ENCODE measurements at regions not wholly inside any gene's neighbourhood (a gene's known extent, or its start where the extent isn't known, plus 50 kb on each side); places are given as distances from the start of the nearest gene placed in this dataset.
"Not testable (repeated sequence)": the region's sequence is repeated elsewhere in the genome, so short reads cannot be mapped to it uniquely, and the experiment has no call there.

DNA sequence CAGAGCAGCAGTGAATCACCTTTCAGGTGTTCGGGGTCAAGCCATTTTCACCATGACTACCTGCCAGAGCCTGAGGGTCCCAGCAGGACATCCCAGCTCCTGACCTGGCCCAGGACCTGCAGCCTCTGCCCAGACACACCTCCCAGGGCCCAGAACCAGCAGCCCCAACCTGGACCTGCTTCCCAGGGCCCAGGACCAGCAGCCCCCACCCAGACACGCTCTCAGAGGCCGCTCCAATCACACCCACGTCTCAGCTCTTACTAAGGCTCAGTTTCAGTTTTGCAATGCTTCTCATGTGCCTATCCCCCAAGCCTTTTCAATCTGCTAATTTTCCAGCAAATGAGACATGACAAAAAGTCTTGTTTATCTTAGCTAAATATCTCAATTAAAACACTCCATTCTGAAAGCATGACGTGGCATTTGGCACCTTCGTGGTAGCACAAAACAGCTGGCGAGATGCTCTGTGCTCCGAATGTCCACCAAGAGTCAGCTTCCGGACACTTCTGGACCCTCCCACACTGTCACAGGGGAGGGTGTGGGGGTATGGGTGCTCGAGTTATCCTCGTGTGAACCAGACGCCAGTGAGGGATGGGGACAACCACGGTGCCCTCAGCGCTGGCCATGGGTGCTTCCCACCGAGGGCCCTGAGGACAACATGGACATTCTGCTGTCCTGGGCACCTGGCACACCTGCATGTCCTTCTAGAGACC, 253.2 kb downstream of the DLL1 start:
- POLR2A ChIA-PET = no interaction called here
- WGBS (ENCODE audit: insufficient coverage) = 96% methylated on average over 12 of the region's 15 CpGs
- no peak overlapping the region for H3K4me3 ChIP-seq (ENCODE audit: control insufficient read depth in 1 of 7, extremely low read depth in 1 of 7, insufficient read depth in 4 of 7, low read depth in 2 of 7, low read length in 6 of 7)

DNA sequence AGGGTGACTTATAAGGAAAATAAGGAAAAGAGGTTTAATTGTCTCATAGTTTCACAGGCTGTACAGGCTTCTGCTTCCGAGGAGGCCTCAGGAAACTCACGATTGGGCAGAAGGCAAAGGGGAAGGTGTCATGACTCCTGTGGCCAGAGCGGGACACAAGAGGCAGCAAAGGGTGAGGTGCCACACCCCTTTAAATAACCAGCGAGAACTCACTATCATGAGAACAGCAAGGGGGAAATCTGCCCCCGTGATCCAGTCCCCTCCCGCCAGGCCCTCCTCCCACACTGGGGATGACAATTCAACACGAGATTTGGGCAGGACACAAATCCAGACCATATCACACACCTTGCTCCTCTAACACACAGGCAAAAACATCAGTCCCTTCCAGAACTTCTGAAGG, 254.0 kb downstream of the DLL1 start:
- H3K4me3 ChIP-seq (ENCODE audit: control insufficient read depth in 1 of 7, extremely low read depth in 1 of 7, insufficient read depth in 4 of 7, low read depth in 2 of 7, low read length in 6 of 7) = no peak overlapping the region
- no peak overlapping the region for H3K27ac ChIP-seq (ENCODE audit: insufficient read depth in 1 of 2, low read depth in 1 of 2, low read length in 2 of 2, poor library complexity in 1 of 2, severe bottlenecking in 2 of 2)
- no peak for DNase-seq
- no peaks in the 10 kb centered on the region for H3K4me1 ChIP-seq (ENCODE audit: control extremely low read depth in 1 of 4, control insufficient read depth in 4 of 4, insufficient read depth in 4 of 4, low read length in 3 of 4)
- WGBS (ENCODE audit: insufficient coverage) = 75% methylated on average over 5 of the region's 7 CpGs
- ChIA-PET CTCF (interaction anchor here (1.1 to 1.4 kb wide), 2 partner anchors 17 to 20 kb away, joined by 3 to 4 read pairs; no protein-coding TSS in a partner anchor), POLR2A (no interaction called here)
- H3K36me3 ChIP-seq (ENCODE audit: control insufficient read depth in 4 of 4, insufficient read depth in 4 of 4, low read length in 3 of 4) = no peaks in the 10 kb centered on the region
- peaks cover 0 to 10% (median 5%) of the 10 kb centered on the region in 5 experiments for H3K9me3 ChIP-seq (ENCODE audit: control extremely low read depth in 1 of 5, control insufficient read depth in 4 of 5, insufficient read depth in 2 of 5, low read depth in 1 of 5, low read length in 4 of 5)
- peaks cover 0 to under 1% (median 0%) of the 10 kb centered on the region in 5 experiments for H3K27me3 ChIP-seq (replicated peaks in 2 of 5; ENCODE audit: control insufficient read depth in 4 of 5, insufficient read depth in 5 of 5, low read length in 4 of 5)

More for the DNA sequence above, 253.2 kb downstream of the DLL1 start:
- peaks cover 0 to 10% (median 7%) of the 10 kb centered on the region in 5 experiments for H3K9me3 ChIP-seq (ENCODE audit: control extremely low read depth in 1 of 5, control insufficient read depth in 4 of 5, insufficient read depth in 2 of 5, low read depth in 1 of 5, low read length in 4 of 5)
- H3K36me3 ChIP-seq (ENCODE audit: control insufficient read depth in 4 of 4, insufficient read depth in 4 of 4, low read length in 3 of 4) = no peaks in the 10 kb centered on the region
- CTCF ChIA-PET = interaction anchor here (0.9 to 1.1 kb wide), 2 partner anchors 11 to 21 kb away, joined by 3 read pairs; no protein-coding TSS in a partner anchor
- no peak for DNase-seq
- no peaks in the 10 kb centered on the region for H3K4me1 ChIP-seq (ENCODE audit: control extremely low read depth in 1 of 4, control insufficient read depth in 4 of 4, insufficient read depth in 4 of 4, low read length in 3 of 4)
- no peak overlapping the region for H3K27ac ChIP-seq (ENCODE audit: insufficient read depth in 1 of 2, low read depth in 1 of 2, low read length in 2 of 2, poor library complexity in 1 of 2, severe bottlenecking in 2 of 2)
- peaks cover 0 to 2% (median 0%) of the 10 kb centered on the region in 5 experiments for H3K27me3 ChIP-seq (replicated peaks in 2 of 5; ENCODE audit: control insufficient read depth in 4 of 5, insufficient read depth in 5 of 5, low read length in 4 of 5)

DNA sequence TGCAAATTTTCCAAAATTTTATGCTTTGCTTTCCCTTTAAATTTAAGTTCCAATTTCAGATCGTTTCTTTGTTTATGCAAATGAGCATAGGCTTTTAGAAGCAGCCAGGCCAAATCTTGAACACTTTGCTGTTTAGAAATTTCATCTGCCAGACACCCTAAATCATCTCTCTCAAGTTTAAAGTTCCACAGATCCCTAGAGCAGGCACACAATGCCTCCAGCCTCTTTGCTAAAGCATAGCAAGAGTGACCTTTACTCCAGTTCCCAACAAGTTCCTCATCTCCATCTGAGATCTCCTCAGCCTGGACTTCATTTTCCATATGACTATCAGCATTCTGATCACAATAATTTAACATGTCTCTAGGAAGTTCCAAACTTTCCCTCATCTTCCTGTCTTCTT, 254.5 kb downstream of the DLL1 start:
- DNase-seq; H3K36me3 ChIP-seq (ENCODE audit: control insufficient read depth in 4 of 4, insufficient read depth in 4 of 4, low read length in 3 of 4); H3K9me3 ChIP-seq (ENCODE audit: control extremely low read depth in 1 of 5, control insufficient read depth in 4 of 5, insufficient read depth in 2 of 5, low read depth in 1 of 5, low read length in 4 of 5); POLR2A ChIA-PET; H3K4me3 ChIP-seq (ENCODE audit: control insufficient read depth in 1 of 7, extremely low read depth in 1 of 7, insufficient read depth in 4 of 7, low read depth in 2 of 7, low read length in 6 of 7); H3K4me1 ChIP-seq (ENCODE audit: control extremely low read depth in 1 of 4, control insufficient read depth in 4 of 4, insufficient read depth in 4 of 4, low read length in 3 of 4); H3K27ac ChIP-seq (ENCODE audit: insufficient read depth in 1 of 2, low read depth in 1 of 2, low read length in 2 of 2, poor library complexity in 1 of 2, severe bottlenecking in 2 of 2); H3K27me3 ChIP-seq (replicated peaks in 2 of 5; ENCODE audit: control insufficient read depth in 4 of 5, insufficient read depth in 5 of 5, low read length in 4 of 5): not testable (repeated sequence)
- CTCF ChIA-PET = interaction anchor here (1.4 kb wide), 1 partner anchor 16 kb away, joined by 4 read pairs; no protein-coding TSS in a partner anchor
- WGBS (ENCODE audit: insufficient coverage) = 91% methylated on average over 1 of the region's 1 CpG

DNA sequence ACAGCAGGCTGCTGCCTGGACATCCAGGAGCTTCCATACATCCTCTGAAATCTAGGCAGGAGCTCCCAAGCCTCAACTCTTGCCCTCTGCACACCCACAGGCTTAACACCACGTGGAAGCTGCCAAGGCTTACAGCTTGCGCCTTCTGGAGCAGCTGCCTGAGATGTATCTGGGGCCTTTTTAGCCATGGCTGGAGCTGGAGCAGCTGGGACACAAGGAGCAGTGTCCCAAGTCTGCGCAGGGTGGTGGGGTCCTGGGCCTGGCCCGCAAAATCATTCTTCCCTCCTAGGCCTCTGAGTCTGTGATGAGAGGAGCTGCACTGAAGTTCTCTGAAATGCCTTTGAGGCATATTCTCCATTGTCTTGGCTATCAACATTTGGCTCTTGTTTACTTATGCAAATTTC, 255.0 kb downstream of the DLL1 start:
- CTCF ChIA-PET = interaction anchor here (1.4 kb wide), 1 partner anchor 16 kb away, joined by 4 read pairs; no protein-coding TSS in a partner anchor
- POLR2A ChIA-PET = no interaction called here

DNA sequence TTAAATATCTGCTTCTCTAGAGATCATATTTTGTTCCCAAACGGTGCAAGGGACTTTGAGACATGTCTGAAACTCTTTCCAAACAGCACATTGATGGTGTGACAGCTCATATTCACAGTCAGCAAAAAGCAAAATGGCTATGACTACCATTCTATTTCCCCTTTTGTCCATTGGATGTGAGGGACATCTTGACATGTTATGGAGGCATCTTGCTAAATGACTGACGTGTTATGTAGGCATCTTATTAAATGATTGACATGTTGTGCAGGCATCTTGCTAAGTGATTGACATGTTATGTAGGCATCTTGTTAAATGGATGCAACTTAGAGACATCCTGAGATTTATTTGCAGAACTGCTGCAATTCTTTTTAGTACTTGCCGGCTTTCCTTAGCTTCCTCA, 255.8 kb downstream of the DLL1 start:
- DNase-seq = no peak
- Histone ChIP-seq H3K9me3 (ENCODE audit: control extremely low read depth in 1 of 5, control insufficient read depth in 4 of 5, insufficient read depth in 2 of 5, low read depth in 1 of 5, low read length in 4 of 5) (peaks cover 0 to 10% (median 4%) of the 10 kb centered on the region in 5 experiments), H3K36me3 (ENCODE audit: control insufficient read depth in 4 of 4, insufficient read depth in 4 of 4, low read length in 3 of 4) (no peaks in the 10 kb centered on the region), H3K4me3 (ENCODE audit: control insufficient read depth in 1 of 7, extremely low read depth in 1 of 7, insufficient read depth in 4 of 7, low read depth in 2 of 7, low read length in 6 of 7) (no peak overlapping the region), H3K27ac (ENCODE audit: insufficient read depth in 1 of 2, low read depth in 1 of 2, low read length in 2 of 2, poor library complexity in 1 of 2, severe bottlenecking in 2 of 2) (no peak overlapping the region), H3K4me1 (ENCODE audit: control extremely low read depth in 1 of 4, control insufficient read depth in 4 of 4, insufficient read depth in 4 of 4, low read length in 3 of 4) (no peaks in the 10 kb centered on the region), H3K27me3 (replicated peaks in 2 of 5; ENCODE audit: control insufficient read depth in 4 of 5, insufficient read depth in 5 of 5, low read length in 4 of 5) (no peaks in the 10 kb centered on the region)
- WGBS (ENCODE audit: insufficient coverage) = 100% methylated on average over 1 of the region's 3 CpGs
- CTCF ChIA-PET = no interaction called here
- POLR2A ChIA-PET = no interaction called here

More for the DNA sequence above, 255.0 kb downstream of the DLL1 start:
- Histone ChIP-seq H3K4me3 (ENCODE audit: control insufficient read depth in 1 of 7, extremely low read depth in 1 of 7, insufficient read depth in 4 of 7, low read depth in 2 of 7, low read length in 6 of 7) (no peak overlapping the region), H3K36me3 (ENCODE audit: control insufficient read depth in 4 of 4, insufficient read depth in 4 of 4, low read length in 3 of 4) (no peaks in the 10 kb centered on the region), H3K27ac (ENCODE audit: insufficient read depth in 1 of 2, low read depth in 1 of 2, low read length in 2 of 2, poor library complexity in 1 of 2, severe bottlenecking in 2 of 2) (no peak overlapping the region), H3K9me3 (ENCODE audit: control extremely low read depth in 1 of 5, control insufficient read depth in 4 of 5, insufficient read depth in 2 of 5, low read depth in 1 of 5, low read length in 4 of 5) (peaks cover 0 to 10% (median 4%) of the 10 kb centered on the region in 5 experiments), H3K4me1 (ENCODE audit: control extremely low read depth in 1 of 4, control insufficient read depth in 4 of 4, insufficient read depth in 4 of 4, low read length in 3 of 4) (no peaks in the 10 kb centered on the region), H3K27me3 (replicated peaks in 2 of 5; ENCODE audit: control insufficient read depth in 4 of 5, insufficient read depth in 5 of 5, low read length in 4 of 5) (no peaks in the 10 kb centered on the region)
- 92% methylated on average over 4 of the region's 4 CpGs for WGBS (ENCODE audit: insufficient coverage)
- DNase-seq = no peak

DNA sequence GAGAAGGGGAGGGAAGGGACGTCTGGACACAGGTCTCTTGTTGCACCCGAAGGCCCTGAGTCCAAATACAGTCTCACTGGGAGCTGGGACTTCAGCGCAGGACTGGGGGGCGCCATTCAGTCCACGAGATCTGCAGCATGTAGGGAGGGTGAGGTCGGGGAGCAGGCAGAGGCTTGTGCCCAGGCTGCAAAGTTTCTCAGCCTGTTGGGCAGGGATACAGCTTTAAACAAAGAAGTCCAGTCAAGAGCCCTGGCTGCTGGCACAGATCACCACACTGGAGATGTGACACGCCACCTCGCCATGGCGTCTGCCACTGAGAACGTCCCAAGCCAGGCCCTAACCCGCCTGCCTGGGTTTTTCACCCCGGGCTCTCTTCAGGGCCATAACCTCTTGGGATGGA, 256.6 kb downstream of the DLL1 start:
- Histone ChIP-seq H3K4me3 (ENCODE audit: control insufficient read depth in 1 of 7, extremely low read depth in 1 of 7, insufficient read depth in 4 of 7, low read depth in 2 of 7, low read length in 6 of 7) (no peak overlapping the region), H3K36me3 (ENCODE audit: control insufficient read depth in 4 of 4, insufficient read depth in 4 of 4, low read length in 3 of 4) (no peaks in the 10 kb centered on the region), H3K9me3 (ENCODE audit: control extremely low read depth in 1 of 5, control insufficient read depth in 4 of 5, insufficient read depth in 2 of 5, low read depth in 1 of 5, low read length in 4 of 5) (peaks cover 0 to 10% (median 4%) of the 10 kb centered on the region in 5 experiments), H3K27ac (ENCODE audit: insufficient read depth in 1 of 2, low read depth in 1 of 2, low read length in 2 of 2, poor library complexity in 1 of 2, severe bottlenecking in 2 of 2) (no peak overlapping the region), H3K4me1 (ENCODE audit: control extremely low read depth in 1 of 4, control insufficient read depth in 4 of 4, insufficient read depth in 4 of 4, low read length in 3 of 4) (no peaks in the 10 kb centered on the region), H3K27me3 (replicated peaks in 2 of 5; ENCODE audit: control insufficient read depth in 4 of 5, insufficient read depth in 5 of 5, low read length in 4 of 5) (no peaks in the 10 kb centered on the region)
- POLR2A ChIA-PET = no interaction called here
- WGBS (ENCODE audit: insufficient coverage) = 94% methylated on average over 8 of the region's 12 CpGs
- DNase-seq = no peak
- CTCF ChIA-PET = no interaction called here

DNA sequence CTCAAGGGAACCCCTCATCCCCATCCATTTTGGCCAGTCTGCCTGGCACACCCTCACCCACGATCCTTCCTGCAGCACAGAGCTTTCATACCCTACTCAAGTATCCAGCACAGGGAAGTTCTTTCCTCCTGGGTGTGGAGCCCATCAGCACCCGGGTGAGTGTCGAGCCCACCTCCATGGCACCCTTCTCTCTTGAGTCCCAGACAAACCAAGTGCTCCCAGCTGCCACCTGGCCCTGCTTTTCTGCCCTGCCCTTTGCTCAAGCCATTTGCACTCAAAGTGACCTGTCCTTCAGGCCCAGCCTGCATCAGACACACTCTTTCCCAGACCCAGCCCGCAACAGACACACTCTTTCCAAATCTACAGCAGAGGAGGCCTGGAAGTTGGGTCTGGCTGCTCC, 257.2 kb downstream of the DLL1 start:
- ChIA-PET POLR2A (no interaction called here), CTCF (no interaction called here)
- 97% methylated on average over 4 of the region's 4 CpGs for WGBS (ENCODE audit: insufficient coverage)
- Histone ChIP-seq H3K36me3 (ENCODE audit: control insufficient read depth in 4 of 4, insufficient read depth in 4 of 4, low read length in 3 of 4) (no peaks in the 10 kb centered on the region), H3K4me3 (ENCODE audit: control insufficient read depth in 1 of 7, extremely low read depth in 1 of 7, insufficient read depth in 4 of 7, low read depth in 2 of 7, low read length in 6 of 7) (no peak overlapping the region), H3K27ac (ENCODE audit: insufficient read depth in 1 of 2, low read depth in 1 of 2, low read length in 2 of 2, poor library complexity in 1 of 2, severe bottlenecking in 2 of 2) (no peak overlapping the region), H3K9me3 (ENCODE audit: control extremely low read depth in 1 of 5, control insufficient read depth in 4 of 5, insufficient read depth in 2 of 5, low read depth in 1 of 5, low read length in 4 of 5) (peaks cover 0 to 10% (median 4%) of the 10 kb centered on the region in 5 experiments), H3K27me3 (replicated peaks in 2 of 5; ENCODE audit: control insufficient read depth in 4 of 5, insufficient read depth in 5 of 5, low read length in 4 of 5) (no peaks in the 10 kb centered on the region), H3K4me1 (ENCODE audit: control extremely low read depth in 1 of 4, control insufficient read depth in 4 of 4, insufficient read depth in 4 of 4, low read length in 3 of 4) (no peaks in the 10 kb centered on the region)
- DNase-seq = no peak
